Sigmoid colon (tissue), 3 donors: ENCODE measurements at regions not wholly inside any gene's neighbourhood (a gene's known extent, or its start where the extent isn't known, plus 50 kb on each side); places are given as distances from the start of the nearest gene placed in this dataset.

ENCODE experiments used
- CTCF ChIP-seq, 4 experiments: fragments of 450-650 bp in 3 of 4; fragments of 200-600 bp in 1 of 4; IDR thresholded peaks; one replicate each; pipeline ENCODE4 v1.5.1; 2016 to 2019; ENCODE audit warnings: antibody characterized with exemption in 4 of 4, mild to moderate bottlenecking in 3 of 4, moderate library complexity in 2 of 4
- POLR2A ChIP-seq, 2 donors: fragments of 450-650 bp; IDR thresholded peaks; one replicate each; pipeline ENCODE4 v1.6.1; 2016; ENCODE audit warnings: antibody characterized with exemption in 2 of 2, mild to moderate bottlenecking in 2 of 2, moderate library complexity in 2 of 2

DNA sequence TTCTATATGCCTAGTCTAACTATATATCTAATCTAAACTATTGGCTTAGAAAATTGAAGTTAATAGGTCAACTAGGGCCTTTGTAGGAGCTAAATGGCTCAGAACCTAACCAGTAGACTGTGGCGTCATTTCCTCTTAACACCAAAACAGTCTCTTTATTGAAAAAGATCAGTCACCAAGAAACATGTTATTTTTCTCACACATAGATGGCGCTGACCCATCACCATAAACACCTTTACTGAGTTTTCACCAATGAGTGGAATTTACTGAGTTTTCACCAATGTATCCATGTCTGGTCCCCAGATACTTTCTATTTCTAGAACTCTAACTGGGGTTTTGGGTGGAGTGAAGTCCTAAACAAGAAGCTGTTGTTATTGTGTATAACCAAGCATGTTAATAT, 636.0 kb downstream of the BCKDHB start:
- TF ChIP-seq CTCF (IDR thresholded peaks at IDR 0.05) (peak in 1 of 4 experiments; percentile 13), POLR2A (IDR thresholded peaks at IDR 0.05) (no peak)
